NCI-H1105 (cell line): ENCODE measurements at regions not wholly inside any gene's neighbourhood (a gene's known extent, or its start where the extent isn't known, plus 50 kb on each side); places are given as distances from the start of the nearest gene placed in this dataset.

Experiments used
- DNase-seq: peaks from one replicate; lab custom pipeline; 2025; lab: John Stamatoyannopoulos, UW

DNA sequence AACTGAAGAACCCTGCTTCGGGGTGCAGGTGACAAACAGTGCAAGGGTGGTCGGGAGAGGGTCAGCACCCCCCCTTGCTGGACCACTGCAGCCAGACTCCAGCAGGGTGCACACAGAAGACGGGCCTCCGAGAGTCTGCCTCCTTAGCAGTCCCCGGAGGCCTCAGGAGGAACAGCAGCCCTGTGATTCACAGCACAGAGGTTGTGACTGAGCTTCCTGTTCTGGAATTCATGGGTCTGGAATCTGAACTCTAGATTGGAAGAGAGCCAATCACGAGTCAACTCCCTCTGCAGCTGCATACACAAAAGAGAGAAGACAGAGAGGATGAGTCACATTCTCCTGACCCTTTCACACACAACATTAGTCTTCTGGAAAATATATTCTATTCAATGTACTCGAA lies 249.0 kb upstream of the OPRM1 start:
- no peak for DNase-seq

DNA sequence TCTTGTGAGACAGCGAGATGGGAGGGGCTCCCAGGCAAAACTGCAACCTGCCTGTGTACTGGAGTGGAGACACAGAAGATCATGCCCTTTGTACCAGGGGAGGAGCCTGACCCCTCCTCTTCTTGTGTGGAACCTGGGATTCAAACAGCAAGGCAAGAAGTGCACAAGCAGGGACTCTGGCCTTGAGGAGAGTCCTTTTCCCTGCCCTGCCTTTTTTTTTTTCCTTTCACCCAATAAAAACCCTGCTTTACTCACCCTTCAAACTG lies 251.8 kb upstream of the OPRM1 start:
- no peak for DNase-seq

DNA sequence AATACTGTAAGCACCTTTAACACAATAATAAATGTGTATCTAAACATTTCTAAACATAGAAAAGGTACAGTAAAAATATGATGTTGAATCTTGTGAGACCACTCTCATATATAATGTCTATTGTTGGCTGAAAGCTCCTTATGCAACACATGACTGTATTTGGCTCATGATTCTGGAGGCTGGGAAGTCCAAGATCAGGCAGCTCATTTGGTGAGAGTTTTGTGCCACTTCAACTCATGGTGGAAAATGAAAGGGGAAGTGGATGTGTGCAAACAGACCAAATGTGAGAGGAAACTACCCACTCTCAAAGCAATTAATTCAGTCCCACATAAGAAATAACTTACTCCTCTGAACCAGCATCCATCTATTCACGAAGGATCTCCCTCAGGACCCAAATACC lies 257.7 kb upstream of the OPRM1 start:
- DNase-seq, result no peak

DNA sequence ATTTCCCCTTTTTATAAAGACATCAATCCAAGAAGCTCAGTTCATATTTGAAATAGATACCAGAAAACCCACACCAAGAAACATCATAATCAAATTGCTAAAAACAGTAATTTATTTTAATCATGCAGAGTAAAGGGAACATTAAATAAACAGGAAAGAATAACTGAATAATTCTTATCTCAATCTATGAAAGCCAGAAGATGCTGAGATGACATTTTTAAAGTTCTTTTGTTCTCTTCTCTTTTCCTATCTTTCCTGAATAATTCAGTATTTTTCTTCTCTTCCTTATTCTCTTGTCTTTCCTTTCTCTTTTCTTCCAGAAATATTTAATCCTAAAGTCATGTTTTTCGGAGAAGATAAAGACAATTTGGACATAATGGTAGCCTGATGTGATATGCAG lies 259.0 kb upstream of the OPRM1 start:
- no peak for DNase-seq

DNA sequence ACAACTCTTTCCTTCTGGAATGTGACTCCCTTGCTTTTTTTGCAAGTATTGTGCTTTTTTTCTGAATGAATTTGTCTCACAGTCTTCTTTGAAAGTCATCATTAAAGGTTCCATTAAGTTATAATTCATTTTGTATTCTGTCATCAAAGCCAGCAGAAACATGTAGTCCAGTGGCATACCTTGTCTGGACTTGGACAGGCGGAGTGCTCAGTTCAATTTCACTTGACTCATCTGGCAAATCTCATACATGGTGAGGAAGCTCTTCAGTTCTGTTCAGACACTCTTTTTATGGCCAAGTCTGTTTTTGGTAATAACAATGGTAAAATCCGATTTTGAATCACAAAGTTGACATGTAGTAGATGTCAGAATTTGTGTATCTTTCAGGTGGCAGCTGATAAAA lies 260.8 kb upstream of the OPRM1 start:
- DNase-seq, result no peak

DNA sequence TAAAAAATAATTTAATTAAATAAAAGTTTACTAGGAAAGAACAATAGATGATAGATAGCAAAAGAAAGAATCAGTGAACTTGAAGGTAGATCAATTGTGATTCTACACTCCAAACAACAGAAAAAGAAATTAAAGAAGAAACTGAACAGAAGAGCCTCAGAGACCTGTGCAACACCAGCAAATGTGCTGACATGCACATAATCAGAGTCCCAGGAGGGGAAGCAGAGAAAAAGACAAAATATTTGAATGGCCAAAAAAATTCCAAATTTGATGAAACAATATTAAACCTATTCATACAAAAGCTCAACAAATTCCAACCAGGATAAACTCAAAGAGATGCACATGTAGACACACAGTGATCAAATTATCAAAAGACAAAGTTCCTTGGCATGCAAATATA lies 267.5 kb upstream of the OPRM1 start:
- no peak for DNase-seq

DNA sequence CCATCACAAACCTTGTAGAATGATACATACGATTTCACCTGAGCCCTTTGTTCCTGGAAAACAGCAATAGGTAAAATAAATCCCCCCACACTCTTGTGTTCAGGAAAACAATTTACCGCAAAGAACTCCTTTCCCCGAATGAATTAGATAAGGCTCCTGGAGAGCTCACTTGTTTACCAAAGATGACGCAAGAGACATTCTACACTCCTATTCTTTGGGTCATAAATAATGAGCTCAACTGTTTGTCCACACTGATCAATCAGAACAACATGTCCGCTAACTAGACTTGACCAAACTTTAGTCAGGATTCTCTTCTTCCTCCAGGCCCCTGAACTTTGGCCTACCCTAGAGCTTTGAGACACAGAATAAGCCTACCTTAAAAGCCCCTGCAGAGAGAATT lies 271.9 kb upstream of the OPRM1 start:
- DNase-seq, result no peak

DNA sequence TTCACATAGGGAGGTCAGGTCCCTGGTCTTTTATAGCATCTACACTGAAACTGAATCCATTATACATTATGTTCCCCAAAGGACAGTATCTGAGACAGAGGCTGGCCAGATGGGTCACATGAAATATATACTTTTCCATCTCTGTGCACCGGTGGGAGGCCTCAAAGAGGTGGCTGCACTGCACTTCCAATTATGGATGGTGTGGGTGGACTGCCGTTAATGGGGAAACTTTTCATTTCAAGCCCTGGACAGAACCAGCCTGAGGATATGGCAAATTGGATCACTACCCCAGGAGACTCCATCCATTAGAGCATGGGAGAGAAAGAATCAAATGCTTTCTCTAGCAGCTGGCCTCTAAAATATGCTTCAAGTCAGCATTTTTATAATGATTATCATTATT lies 280.5 kb upstream of the OPRM1 start:
- DNase-seq, result no peak

DNA sequence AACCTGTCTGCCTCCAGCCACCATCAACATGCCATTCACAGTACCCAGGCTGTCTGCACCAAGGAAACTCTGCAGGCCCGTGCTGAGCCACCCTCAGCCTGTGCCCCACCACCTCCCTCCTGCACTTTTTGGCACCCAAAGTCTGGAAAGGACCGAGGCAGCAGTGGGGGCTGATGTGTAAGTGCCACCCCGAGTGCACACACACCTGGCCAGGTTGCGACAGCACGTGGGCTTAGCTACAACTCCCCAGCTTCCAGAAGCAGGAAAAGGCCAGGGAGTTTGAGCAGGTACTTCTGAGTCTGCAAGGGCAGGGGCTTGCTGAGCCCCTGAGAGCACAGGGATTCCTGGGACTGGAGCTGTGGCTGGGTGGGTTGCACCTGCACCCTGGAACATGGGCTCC lies 303.3 kb upstream of the OPRM1 start:
- DNase-seq, result no peak

DNA sequence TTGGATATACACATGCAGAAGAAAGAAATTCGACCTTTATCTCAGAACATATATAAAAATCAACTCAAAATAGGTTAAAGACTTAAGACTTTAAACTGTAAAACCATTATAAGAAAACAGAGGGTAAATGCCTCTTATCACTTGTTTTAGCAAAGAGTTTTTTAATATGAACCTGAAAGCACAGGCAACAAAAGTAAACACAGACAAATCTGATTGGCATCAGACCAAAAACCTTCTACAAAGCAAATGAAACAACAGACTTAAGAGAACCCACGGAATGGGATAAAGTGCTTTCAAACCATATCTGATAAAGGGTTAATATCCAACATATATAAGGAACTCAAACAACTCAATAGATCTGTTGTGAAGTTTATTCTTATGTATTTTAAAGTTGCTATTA lies 309.9 kb upstream of the OPRM1 start:
- peak; percentile 16 for DNase-seq

DNA sequence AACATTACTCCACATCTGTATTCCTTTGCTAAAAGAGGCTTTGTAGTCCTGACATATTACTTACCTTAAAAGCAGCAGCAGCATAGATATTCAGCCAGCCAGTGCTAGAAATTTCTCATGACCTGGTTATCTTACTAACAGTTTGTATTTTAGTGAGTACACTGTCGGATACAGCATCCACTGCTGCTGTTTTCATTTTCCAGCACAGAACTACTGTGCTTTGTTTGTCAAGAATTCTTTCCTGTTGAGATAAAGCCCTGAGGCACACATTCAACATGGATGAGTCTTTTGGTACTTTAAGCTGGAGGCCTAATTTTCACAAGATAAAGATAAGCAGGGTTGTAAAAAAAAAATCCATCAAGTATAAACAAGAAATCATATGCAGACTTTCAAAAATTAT lies 311.2 kb upstream of the OPRM1 start:
- DNase-seq, result no peak

DNA sequence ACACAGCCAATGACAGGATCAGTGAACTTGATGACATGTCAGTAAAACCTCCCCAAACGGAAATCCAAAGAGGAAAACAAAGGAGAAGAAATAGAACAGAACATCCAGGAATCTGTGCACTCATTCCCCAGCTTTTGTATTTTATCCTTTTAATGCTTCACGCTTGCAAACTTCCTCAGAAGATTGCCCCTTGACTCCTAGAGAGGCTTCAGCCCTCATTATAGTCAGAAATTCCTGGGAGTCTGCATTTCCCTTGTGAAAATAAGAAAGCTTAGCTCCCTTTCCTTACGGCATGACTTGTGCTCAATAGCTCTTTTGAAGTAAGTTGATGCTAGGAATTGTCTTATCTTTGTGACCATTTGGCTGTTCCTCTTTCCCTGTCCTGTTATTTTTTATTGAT lies 313.6 kb upstream of the OPRM1 start:
- DNase-seq, result no peak

DNA sequence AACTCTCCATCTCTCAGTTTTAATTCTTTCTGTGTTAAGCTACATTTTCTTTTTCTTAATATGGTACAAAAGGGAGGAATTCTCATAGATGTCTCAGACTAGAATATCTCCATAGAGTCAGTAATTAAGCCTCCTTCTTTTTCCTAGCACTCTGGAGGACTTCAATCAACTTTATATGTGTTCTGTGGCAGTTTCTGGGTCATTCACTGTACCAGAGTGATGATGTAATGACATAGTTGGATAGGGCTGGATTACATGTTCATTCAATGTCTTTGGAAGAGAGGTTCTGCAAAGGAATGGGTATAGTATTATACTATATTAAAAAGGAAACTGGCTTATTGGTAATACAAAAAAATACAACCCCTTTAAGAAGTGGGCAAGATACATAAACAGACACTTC lies 318.3 kb upstream of the OPRM1 start:
- no peak for DNase-seq

DNA sequence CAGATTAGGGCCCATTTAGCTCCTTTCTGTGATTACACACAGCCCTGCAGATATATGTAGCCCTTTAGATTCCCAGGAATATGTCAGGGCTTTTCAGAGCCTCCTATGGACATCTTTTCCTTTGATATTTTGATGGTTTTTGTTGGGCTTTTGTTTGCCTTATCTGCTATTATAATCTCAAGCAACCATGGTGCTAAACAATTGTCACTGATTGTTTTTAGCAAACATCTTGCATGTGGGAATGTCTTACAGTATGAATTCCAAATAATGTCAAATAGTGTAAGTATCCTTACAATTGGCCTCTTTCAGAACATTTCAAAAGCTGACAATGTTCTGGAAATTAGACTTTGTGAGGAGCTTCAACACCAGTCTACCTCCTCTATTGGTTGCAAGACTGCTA lies 333.6 kb upstream of the OPRM1 start:
- no peak for DNase-seq

DNA sequence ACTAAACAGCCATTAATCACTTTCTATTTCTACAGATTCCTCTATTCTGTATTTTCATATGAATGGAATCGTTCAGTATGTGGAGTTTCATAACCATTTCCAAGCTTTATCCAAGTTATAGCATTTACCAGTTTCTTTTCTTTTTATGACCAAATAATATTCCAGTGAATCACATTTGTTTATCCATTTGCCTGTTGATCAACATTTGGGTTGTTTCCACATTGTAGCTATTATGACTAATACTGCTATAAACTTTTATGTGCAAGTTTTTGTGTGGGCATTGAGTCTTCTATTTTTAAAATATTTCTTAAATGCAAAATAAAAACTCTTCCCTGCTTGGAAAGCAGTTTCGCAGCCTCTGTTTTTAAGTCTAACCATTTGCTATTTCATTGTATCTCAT lies 336.4 kb upstream of the OPRM1 start:
- DNase-seq, result no peak

DNA sequence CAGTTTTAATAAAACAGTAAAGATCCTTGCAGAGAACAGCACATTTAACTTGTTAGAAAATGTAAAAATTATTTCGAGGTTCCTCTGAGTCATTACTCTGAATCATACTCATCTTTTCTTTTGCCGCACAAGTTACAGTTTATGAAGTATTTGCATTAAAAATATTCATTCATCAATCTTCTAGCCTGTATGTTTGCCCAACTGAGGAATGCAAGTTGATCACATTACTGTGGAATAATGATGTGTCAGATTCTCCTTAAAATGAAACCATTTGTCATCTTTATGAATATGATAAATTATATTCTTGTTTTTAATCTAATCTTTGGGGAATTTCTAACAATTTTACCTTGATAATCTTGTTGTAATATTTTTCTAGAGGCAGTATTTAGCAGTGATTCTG lies 340.4 kb upstream of the OPRM1 start:
- no peak for DNase-seq

DNA sequence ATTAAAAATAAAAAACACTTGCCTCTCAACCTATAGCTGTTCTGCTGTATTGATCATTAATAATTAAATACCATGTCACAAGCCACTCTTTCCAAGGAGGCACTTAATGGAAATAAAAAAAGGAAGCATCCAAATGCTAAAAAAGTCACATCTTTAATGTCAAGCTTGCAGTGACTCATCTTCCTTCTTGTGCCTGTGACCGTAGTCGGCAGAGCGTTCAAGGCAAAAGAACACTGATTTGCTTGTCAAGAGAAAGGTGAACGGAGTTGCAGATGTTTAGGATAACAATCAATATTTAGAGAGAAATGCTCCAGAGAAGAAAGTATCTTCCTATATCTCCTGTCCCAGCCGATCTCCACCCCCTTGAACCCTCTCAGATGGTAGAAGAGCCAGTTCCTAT lies 341.0 kb upstream of the OPRM1 start:
- no peak for DNase-seq

DNA sequence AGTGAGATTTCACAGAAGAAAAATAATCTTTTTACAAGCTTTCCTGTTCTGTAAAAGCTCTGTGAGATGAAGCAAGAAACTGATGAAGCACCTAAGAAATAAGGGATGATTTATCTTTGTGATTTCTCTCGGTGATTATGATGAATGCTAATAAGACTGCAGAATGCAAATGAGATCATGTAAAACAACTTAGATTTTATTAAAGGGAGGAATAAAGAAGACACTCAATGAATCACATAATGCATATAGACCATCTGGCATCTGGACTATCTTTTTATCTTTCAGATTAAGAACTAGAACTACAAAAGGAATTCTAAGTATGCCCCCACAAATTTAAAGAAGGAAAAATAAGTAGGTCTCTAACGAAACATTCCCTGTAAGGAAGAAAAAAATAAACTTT lies 361.5 kb upstream of the OPRM1 start:
- no peak for DNase-seq

DNA sequence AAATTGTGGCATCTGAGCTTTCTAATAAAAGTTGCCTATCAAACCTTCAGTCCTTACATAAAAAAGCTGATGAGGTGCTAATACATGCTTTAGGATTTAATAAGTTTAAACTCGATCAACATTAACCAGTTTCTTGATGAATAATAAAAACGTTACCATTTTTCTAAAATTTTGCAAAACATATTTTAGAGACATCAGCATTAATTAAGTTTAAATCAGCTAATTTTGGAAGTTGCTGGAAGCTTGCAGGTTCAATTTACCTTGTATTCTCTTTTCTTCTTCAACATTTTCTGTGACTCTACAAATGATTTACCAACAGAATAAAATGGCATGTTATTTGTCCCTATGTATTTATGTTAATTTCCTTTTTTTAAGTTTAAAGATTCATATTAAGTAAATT lies 365.3 kb upstream of the OPRM1 start:
- DNase-seq, result no peak

DNA sequence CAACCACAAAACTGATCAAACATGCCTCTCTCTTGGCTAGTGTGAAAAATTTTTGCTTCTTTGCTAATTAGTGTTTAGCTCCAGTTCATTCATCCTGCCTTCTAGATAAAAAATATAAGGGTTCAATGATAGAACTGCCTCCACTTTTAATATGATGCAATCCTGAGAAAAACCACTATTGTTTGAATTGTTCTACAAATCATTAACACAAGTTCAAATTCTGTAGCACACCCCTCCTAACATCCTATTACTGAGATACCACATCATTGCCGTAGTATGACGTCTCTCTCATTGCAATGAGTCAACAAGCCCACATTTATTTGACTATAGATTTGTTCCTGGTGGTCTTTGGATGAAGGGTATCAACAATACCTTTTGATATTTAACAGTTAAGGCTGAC lies 365.8 kb upstream of the OPRM1 start:
- no peak for DNase-seq

DNA sequence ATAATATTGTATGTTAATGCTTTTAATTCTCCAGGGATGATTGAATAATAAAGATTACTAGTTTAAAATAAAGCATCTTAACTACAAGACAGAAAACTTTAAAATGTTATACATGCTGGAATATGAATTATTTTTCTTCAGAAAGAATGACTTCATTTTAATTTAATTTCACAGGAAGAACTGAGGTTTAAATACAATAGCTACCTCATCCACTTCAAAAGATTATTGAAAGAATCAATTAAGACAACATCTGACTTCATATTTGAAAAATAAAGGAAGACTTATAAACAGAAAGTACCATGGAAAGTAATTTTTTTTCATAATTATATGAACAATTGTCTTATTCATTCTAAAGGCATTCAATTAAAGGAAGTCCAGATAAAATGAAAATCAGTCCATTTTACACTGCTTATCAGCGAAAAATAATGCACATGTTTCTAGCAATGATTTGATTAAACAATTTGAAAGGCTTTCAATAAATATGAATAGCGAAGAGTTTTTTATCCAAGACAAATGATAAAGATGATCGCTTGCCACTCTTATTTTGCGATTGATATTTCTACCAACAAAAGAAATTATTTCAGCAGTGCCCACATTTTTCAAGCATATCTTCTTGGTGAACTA lies 368.5 kb upstream of the OPRM1 start:
- no peak for DNase-seq

DNA sequence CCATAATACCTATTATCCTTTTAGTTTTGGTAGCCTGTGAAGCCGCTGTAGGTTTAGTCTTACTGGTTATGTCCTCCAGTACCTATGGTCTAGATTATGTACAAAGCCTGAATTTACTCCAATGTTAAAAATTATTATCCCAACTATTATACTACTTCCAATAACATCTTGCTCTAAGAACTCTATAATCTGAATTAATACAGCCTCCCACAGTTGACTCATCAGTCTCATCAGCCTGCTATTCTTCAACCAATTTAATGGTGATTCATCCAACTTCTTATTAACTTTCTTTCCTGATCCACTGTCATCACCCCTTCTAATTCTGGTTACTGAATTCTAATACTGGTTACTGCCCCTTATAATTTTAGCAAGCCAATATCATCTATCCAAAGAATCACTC lies 370.3 kb upstream of the OPRM1 start:
- DNase-seq, result no peak

DNA sequence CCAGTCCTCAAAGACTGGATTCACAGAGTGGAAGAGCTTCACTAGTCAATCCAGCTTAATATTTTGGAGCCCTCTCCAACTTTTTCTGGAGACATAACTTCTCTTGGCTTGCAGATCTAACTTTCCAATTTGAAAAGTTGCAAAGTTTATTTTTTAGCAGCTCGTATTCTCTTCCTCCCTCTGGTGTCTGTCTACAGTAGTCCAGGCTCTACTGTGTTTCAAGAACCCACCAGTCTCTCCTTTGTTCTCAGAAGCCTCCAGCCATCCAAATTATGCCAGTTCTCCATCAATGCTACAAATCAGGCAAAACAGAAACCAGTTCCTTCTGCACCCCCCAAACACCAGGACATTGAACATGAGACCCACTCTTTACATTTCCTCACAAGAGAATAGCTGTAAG lies 376.1 kb upstream of the OPRM1 start:
- DNase-seq, result no peak

DNA sequence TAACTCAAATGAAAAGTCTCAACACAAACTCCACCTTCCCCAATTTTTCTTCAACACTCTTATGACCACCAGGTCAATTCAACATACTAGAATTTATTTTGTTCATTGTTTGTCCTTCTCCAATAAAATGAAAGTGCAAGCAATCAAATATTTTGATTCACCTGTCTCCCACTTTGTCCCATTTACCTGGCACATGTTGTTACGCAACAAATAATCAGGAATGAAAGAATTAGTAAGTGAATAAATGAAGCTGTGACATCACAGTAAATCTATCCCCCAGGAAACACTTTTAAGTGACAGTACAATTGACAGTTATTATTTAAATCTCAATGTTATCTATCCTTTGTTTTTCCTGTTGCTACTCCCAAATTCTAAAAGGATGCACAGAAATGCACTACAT lies 393.7 kb upstream of the OPRM1 start:
- DNase-seq, result no peak

DNA sequence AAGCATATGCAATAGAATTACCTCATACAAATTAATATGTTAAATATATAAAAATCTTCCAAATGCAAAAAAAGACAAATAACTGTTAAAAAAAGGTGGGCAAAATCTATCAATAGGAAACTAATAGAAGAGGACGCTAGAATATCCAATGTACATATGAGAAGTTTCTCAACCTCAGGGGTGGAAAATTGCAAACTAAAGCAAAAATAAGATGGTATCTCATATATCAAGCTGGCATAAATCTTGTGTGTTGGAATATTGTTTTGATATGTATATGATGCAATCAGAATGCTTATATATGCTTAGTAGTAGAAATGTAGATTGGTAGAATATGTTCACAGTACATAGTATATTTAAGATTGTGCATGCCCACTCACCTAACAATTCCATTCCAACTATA lies 395.0 kb upstream of the OPRM1 start:
- DNase-seq, result no peak
